GM11168 (cell line): ENCODE measurements at regions not wholly inside any gene's neighbourhood (a gene's known extent, or its start where the extent isn't known, plus 50 kb on each side); places are given as distances from the start of the nearest gene placed in this dataset.
"Not testable (repeated sequence)": the region's sequence is repeated elsewhere in the genome, so short reads cannot be mapped to it uniquely, and the experiment has no call there.

Experiments
- in situ Hi-C: fragments of 300-500 bp; cut with MboI; formaldehyde crosslinking; loops from one replicate; pipeline ENCODE4 v1.12.0; 2022; ENCODE audit warnings: low sequenced_read_pairs; ENCODE audit not compliant: unreplicated experiment

DNA sequence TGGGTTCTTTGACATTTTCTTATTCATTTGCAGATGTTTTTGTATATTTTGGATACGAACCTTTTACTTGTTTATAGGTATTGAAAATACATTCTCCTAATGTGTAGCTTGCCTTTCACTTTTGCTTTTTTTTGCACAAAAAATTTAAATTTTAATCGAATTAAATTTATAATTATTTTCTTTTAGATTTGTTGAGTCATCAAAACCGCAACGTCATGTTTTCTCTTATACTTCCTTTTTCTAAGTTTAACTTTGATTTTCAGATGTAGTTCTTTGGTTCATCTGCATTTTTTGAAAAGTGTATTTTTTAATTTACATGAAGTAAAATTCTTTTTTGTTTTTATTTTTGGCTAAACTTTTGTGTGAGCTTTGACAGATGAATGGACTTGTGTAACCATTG lies 243.7 kb upstream of the DPYD start:
- in situ Hi-C loops = no loop called here

DNA sequence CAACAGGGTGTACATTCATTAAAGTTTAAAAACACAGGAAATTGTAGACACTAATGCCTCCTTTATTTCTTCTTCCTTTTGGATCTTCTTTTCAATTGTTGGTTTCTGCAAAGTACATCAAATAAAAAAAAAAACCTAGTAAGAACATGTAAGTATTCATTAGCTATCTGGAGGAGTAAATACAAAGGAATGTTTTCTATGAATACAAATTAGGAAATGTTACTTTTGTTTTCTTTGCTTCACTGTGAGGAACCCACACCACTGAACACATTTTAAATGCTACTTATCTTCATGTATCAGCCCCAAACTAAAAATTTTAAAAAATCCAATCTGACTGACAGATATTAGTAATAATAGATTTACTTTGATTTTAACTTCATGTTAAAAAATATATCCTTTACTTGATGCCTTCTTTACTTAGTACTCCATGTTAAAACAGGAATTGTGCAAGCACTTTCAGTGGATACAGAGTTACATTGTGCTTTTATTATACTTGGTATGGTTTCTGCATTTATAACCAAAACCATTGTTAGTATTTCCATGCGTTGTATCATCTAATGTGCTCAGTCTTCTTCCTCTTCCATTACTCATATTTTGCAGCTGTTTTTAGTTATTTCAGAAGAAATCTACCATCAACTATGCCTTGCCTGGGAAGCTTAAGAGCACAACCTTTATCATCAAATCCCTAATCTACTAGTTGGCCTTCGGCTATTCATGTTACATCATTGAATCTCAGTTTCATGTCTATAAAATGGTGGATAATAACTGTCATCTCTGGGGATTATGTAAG lies 236.9 kb upstream of the DPYD start:
- in situ Hi-C loops = no loop called here

GRCh38 chr1:98147280-98147679 lies 226.4 kb upstream of the DPYD start:
- in situ Hi-C loops = no loop called here

- in situ Hi-C loops = no loop called here
Measured at GRCh38 chr1:98145655-98146054, 224.8 kb upstream of the DPYD start.

GRCh38 chr1:98143403-98143802 lies 222.6 kb upstream of the DPYD start:
- in situ Hi-C loops = no loop called here

DNA sequence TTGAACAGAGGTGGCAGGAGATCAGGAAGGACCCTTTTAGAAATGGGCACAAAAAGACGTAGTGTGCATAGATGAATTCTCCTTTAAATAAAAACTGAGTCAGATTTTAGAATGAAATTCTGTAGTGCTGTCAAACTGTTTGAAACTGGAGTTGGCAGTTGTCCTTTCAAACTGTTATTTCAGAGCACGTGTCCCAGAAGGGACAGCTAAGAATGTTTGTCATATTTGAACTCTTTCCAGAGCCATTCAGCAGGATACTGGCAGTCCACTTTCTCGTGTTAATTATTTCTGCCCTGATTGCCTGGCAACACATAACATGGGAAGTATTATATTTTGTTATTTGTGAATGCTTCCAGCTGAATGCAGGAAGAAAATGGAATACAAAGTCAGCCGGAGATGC lies 212.3 kb upstream of the DPYD start:
- in situ Hi-C loops = no loop called here

GRCh38 chr1:98130408-98130807 lies 209.6 kb upstream of the DPYD start:
- in situ Hi-C loops = no loop called here

- in situ Hi-C loops = no loop called here
Measured at GRCh38 chr1:98129491-98129890, 208.7 kb upstream of the DPYD start.

GRCh38 chr1:98126740-98127139 lies 205.9 kb upstream of the DPYD start:
- in situ Hi-C loops = no loop called here

DNA sequence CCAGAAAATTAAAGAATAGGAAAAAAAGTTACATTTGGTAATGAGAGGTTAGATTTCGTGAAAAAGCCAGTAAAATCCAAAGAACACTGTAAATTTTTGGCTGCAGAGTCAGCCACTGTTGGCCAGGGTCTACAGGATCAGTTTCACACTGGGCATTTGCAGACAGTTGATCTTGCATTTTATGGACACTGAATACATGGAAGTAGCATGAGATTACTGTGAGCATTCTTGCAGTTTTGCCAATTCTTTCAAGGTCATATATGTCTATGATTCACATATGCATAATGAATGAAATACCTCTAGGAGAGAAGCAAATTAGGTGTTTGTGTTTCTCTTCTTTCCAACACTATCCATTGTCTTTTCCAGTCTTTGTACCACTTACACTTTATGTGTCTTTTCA lies 200.8 kb upstream of the DPYD start:
- in situ Hi-C loops = no loop called here

- in situ Hi-C loops = no loop called here
Measured at GRCh38 chr1:98119796-98120195, 199.0 kb upstream of the DPYD start.

- in situ Hi-C loops = no loop called here
Measured at GRCh38 chr1:98113811-98114210, 193.0 kb upstream of the DPYD start.

GRCh38 chr1:98112626-98113025 lies 191.8 kb upstream of the DPYD start:
- in situ Hi-C loops = no loop called here

DNA sequence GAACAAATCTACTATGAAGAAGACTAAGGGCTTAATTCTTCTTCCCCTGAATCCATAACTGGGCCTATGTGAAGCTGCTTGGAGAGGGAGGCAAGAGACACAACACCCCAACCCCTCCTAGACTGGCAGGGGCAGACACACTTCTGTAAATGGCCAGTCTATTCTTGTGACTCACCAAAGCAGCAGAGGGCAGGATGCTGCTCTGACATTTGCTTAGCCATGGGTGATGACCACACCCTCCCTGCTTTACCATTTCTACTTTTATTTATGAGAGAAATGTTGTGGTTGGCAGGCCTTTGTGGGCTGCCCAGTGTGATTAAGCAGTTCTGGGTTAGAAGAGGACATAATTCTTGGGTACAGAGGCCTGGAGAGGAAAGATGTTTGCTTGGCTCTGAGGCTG lies 189.8 kb upstream of the DPYD start:
- in situ Hi-C loops = no loop called here

DNA sequence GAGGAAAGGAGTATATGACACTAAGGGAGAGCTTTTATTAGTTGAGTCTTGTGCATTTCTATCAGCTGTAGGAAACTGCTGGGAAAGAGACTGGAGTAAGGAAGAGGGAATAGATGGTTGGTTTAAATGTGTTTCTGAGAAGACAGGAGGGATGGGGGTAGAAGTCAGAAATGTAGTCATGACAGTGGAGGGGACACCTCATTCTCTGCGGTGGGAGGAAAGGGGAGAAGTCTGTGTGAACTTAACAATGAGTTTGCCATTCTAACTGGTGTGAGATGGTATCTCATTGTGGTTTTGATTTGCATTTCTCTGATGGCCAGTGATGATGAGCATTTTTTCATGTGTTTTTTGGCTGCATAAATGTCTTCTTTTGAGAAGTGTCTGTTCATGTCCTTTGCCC lies 187.5 kb upstream of the DPYD start:
- in situ Hi-C loops = not testable (repeated sequence)

DNA sequence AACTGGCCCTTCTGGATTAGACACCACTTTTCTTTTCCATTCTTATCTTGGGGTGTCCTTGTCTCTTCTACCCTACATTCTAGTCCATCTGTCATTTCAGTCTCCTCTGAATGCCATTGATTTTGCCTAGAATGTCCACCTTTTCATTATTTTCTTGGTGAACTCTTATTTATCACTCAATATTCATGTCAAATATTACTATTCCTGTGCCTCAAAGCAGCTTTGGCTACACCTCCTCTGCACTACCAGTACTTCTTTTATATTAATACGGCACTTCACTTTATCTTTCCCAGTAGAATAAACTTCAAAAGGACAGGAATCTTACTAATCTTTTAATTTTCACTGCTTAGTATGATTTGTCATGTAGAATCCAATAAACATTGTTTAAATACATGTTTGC lies 186.4 kb upstream of the DPYD start:
- in situ Hi-C loops = no loop called here

GRCh38 chr1:98104289-98104688 lies 183.5 kb upstream of the DPYD start:
- in situ Hi-C loops = no loop called here

DNA sequence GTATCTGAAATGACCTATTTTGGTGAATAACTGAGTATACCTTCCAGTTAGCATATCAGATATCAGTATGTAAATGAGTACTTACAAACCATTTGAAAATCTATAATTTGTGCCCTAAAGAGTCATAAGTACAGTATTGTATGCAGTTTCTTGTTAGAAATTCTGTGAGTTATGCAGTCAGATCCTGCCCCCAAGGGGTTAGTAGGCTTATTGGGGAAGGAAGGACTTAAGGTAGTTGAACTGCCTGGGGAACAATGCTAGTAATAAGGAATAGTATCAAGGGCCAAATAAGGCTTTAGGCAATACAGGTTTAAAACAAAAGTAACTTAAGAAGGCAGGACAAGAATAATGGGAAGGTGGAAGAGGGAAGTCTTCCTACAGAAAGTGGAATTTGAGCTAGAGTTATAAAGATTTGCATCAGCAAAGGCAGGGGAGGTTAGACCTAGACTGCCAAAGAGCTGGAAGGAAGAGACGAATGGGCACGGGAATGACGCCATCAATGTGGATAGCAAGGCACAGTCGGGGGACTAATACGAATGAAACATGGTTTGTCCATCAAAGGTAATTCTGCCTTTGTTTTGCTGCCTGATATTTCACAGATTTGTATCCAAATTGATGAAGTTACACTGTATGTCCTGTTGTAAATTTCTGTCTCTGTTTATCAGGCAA lies 182.9 kb upstream of the DPYD start:
- in situ Hi-C loops = no loop called here

DNA sequence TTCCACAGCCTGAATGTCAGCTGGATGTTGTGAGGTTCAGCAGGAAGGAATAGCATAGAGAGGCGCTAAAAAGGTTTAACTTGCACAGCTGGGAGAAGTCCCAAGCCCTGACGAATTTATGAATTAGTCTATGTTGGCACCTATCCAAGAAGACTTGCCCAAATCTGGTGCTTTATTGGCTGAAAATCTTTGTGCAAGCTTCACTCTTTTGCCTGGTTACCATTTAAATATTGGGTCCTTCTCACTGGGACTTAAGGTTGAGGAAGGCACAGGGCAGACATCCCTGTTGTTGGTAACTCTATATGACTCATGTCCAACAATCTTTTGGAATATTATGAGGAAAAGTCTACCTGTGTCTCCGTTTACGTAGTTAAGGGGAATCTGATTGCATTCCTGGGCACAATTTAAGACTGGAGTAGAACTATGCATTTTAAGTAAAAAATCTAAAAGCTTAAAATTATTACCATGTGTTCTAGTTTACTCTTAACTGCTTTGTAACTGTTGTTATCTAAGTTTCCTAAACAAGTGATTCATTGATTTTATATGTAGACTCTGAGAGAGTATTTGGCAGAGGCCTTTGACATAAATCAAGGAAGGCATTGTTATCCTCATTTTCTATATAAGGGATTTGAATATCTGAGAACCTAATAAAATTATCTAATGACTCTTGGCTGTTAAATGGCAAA lies 181.7 kb upstream of the DPYD start:
- in situ Hi-C loops = no loop called here

- in situ Hi-C loops = no loop called here
Measured at GRCh38 chr1:98101364-98101763, 180.5 kb upstream of the DPYD start.

- in situ Hi-C loops = no loop called here
Measured at GRCh38 chr1:98099501-98099900, 178.7 kb upstream of the DPYD start.
